Vagina (tissue), 2 donors: ENCODE measurements at regions not wholly inside any gene's neighbourhood (a gene's known extent, or its start where the extent isn't known, plus 50 kb on each side); places are given as distances from the start of the nearest gene placed in this dataset.

ENCODE experiments used
- DNase-seq, 2 donors: peaks; one replicate each; pipeline ENCODE4 v3.0.0-alpha.2; 2017; ENCODE audit errors: extremely low spot score in 2 of 2
- H3K27ac ChIP-seq: fragments of 200-600 bp; sonication (generic); one replicate; pipeline ENCODE4 v1.5.1; 2019
- H3K27me3 ChIP-seq: fragments of 200-600 bp; sonication (generic); one replicate; pipeline ENCODE4 v1.5.1; 2019
- H3K36me3 ChIP-seq, 2 donors: fragments of 200-600 bp; sonication (generic); one replicate each; pipeline ENCODE4 v1.5.1; 2017 to 2019
- H3K4me1 ChIP-seq: fragments of 200-600 bp; sonication (generic); one replicate; pipeline ENCODE4 v1.5.1; 2019
- H3K4me3 ChIP-seq, 2 donors: fragments of 200-600 bp; sonication (generic); 1 replicate in 1 of 2; 2 replicates in 1 of 2; pipeline ENCODE4 v1.5.1; 2016 to 2019
- H3K9me3 ChIP-seq: fragments of 200-600 bp; sonication (generic); one replicate; pipeline ENCODE4 v1.5.1; 2019
- POLR2A ChIP-seq, 2 donors: fragments of 450-650 bp; IDR thresholded peaks; one replicate each; pipeline ENCODE4 v1.6.1; 2017; ENCODE audit warnings: antibody characterized with exemption in 2 of 2, mild to moderate bottlenecking in 2 of 2, moderate library complexity in 2 of 2
- POLR2AphosphoS5 ChIP-seq, 2 donors: sonication (generic); formaldehyde crosslinking; IDR thresholded peaks; one replicate each; pipeline ENCODE4 v1.9.0; 2017; ENCODE audit warnings: antibody characterized with exemption in 2 of 2, mild to moderate bottlenecking in 2 of 2, low read depth in 1 of 2; ENCODE audit not compliant: insufficient read depth in 1 of 2
- intact Hi-C: fragments of 100-400 bp; cut with DNase I; formaldehyde crosslinking; loops from one replicate; pipeline ENCODE4 v1.15.1; 2023
- TF ChIP-seq, protein P1 (sequence below), 3 experiments: fragments of 450-650 bp in 2 of 3; fragments of 200-600 bp in 1 of 3; sonication (generic) in 1 of 3; IDR thresholded peaks; one replicate each; pipeline ENCODE4 v1.5.1; 2017 to 2019; ENCODE audit warnings: antibody characterized with exemption in 3 of 3, mild to moderate bottlenecking in 2 of 3, moderate library complexity in 2 of 3

- Histone ChIP-seq H3K4me1 (no peaks in the 10 kb centered on the region), H3K27ac (no peak overlapping the region), H3K9me3 (no peaks in the 10 kb centered on the region), H3K36me3 (no peaks in the 10 kb centered on the region), H3K27me3 (no peaks in the 10 kb centered on the region), H3K4me3 (no peak overlapping the region)
- TF ChIP-seq POLR2A (IDR thresholded peaks at IDR 0.05) (no peak), POLR2AphosphoS5 (IDR thresholded peaks at IDR 0.05; ENCODE audit: insufficient read depth in 1 of 2, low read depth in 1 of 2) (no peak)
- TF ChIP-seq, protein P1, sequence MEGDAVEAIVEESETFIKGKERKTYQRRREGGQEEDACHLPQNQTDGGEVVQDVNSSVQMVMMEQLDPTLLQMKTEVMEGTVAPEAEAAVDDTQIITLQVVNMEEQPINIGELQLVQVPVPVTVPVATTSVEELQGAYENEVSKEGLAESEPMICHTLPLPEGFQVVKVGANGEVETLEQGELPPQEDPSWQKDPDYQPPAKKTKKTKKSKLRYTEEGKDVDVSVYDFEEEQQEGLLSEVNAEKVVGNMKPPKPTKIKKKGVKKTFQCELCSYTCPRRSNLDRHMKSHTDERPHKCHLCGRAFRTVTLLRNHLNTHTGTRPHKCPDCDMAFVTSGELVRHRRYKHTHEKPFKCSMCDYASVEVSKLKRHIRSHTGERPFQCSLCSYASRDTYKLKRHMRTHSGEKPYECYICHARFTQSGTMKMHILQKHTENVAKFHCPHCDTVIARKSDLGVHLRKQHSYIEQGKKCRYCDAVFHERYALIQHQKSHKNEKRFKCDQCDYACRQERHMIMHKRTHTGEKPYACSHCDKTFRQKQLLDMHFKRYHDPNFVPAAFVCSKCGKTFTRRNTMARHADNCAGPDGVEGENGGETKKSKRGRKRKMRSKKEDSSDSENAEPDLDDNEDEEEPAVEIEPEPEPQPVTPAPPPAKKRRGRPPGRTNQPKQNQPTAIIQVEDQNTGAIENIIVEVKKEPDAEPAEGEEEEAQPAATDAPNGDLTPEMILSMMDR (IDR thresholded peaks at IDR 0.05), result no peak
- intact Hi-C loops, result no loop called here
- no peak for DNase-seq
These were observed 803.8 kb downstream of the ADGRL2 start for GRCh38 chr1:82604524-82604923.

DNA sequence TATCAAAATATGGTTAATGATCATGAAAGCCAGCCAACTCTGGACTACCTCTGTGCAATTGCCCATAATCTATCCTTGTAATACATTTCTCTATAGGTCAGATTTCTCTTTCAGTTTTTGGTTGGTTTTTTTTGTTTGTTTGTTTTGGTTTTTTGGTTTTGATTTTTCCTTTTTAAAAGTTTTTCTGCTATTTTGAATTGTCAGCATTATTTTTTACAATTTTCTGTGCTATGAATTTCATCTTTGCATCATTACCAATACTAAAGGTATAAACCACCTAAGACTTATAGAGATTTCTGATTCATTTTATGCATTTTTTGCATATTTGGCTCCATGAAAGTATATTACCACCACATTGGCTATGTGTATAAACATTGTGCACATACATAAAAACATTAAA is 799.6 kb downstream of the ADGRL2 start:
- H3K9me3 ChIP-seq, result no peaks in the 10 kb centered on the region
- intact Hi-C loops, result no loop called here
- no peaks in the 10 kb centered on the region for H3K36me3 ChIP-seq
- H3K4me3 ChIP-seq, result no peak overlapping the region
- H3K4me1 ChIP-seq, result no peaks in the 10 kb centered on the region
- TF ChIP-seq POLR2A (IDR thresholded peaks at IDR 0.05) (no peak), POLR2AphosphoS5 (IDR thresholded peaks at IDR 0.05; ENCODE audit: insufficient read depth in 1 of 2, low read depth in 1 of 2) (no peak)
- TF ChIP-seq, protein P1 (IDR thresholded peaks at IDR 0.05), result no peak
- DNase-seq, result no peak
- H3K27me3 ChIP-seq, result no peaks in the 10 kb centered on the region
- H3K27ac ChIP-seq, result no peak overlapping the region

DNA sequence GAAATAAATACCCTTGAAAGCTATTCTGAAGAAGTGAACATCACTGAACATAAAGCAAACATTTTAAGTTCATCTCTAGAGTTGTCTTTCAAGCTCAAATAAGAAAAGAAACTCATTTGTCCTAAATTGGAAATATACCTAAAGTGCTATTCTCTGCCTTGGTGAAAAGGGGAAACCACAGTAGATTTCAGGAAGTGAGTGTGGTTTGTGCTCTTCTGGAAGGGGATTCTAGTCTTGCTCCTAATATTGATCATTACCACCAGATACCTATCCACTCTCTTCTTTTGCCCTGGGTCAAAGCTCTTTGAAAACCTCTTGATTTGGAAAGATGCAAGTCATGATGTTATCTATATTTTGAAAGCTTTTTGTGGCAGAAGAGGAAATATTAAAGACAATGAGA is 798.1 kb downstream of the ADGRL2 start:
- TF ChIP-seq POLR2A (IDR thresholded peaks at IDR 0.05), result no peak
- TF ChIP-seq POLR2AphosphoS5 (IDR thresholded peaks at IDR 0.05; ENCODE audit: insufficient read depth in 1 of 2, low read depth in 1 of 2), result no peak
- TF ChIP-seq, protein P1 (IDR thresholded peaks at IDR 0.05), result no peak
- no peak overlapping the region for H3K27ac ChIP-seq
- no peaks in the 10 kb centered on the region for H3K27me3 ChIP-seq
- H3K4me3 ChIP-seq, result no peak overlapping the region
- intact Hi-C loops, result no loop called here
- DNase-seq, result no peak
- H3K36me3 ChIP-seq, result no peaks in the 10 kb centered on the region
- H3K4me1 ChIP-seq, result no peaks in the 10 kb centered on the region
- H3K9me3 ChIP-seq, result no peaks in the 10 kb centered on the region

GRCh38 chr1:82598337-82598736 is 797.6 kb downstream of the ADGRL2 start:
- no peaks in the 10 kb centered on the region for H3K27me3 ChIP-seq
- no peaks in the 10 kb centered on the region for H3K4me1 ChIP-seq
- H3K27ac ChIP-seq, result no peak overlapping the region
- no peak overlapping the region for H3K4me3 ChIP-seq
- TF ChIP-seq POLR2AphosphoS5 (IDR thresholded peaks at IDR 0.05; ENCODE audit: insufficient read depth in 1 of 2, low read depth in 1 of 2), result no peak
- no peak for TF ChIP-seq POLR2A (IDR thresholded peaks at IDR 0.05)
- TF ChIP-seq, protein P1 (IDR thresholded peaks at IDR 0.05), result no peak
- no peaks in the 10 kb centered on the region for H3K36me3 ChIP-seq
- intact Hi-C loops, result no loop called here
- H3K9me3 ChIP-seq, result no peaks in the 10 kb centered on the region
- DNase-seq, result no peak

DNA sequence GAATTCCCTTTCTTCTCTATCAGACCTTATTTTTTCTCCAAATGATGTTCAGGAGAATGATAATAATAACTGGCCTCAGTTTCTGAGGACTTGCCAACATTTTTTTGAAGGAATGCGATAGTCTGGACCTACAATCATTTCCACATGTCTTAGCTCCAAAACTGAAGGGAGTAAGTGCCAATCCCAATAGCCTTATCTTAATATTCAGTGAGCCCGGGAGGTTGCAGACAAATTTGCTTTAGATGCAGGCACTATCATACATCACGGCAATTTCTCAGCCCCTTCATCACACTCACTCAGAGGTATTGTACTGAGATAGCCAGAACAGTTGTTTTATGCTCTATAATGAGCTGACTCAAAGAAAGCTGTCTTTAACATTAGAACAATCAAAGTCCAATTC is 796.9 kb downstream of the ADGRL2 start:
- Histone ChIP-seq H3K4me3 (no peak overlapping the region), H3K36me3 (no peaks in the 10 kb centered on the region), H3K4me1 (no peaks in the 10 kb centered on the region), H3K27ac (no peak overlapping the region), H3K9me3 (no peaks in the 10 kb centered on the region), H3K27me3 (no peaks in the 10 kb centered on the region)
- TF ChIP-seq POLR2AphosphoS5 (IDR thresholded peaks at IDR 0.05; ENCODE audit: insufficient read depth in 1 of 2, low read depth in 1 of 2), result no peak
- TF ChIP-seq, protein P1 (IDR thresholded peaks at IDR 0.05), result no peak
- no peak for TF ChIP-seq POLR2A (IDR thresholded peaks at IDR 0.05)
- intact Hi-C loops, result no loop called here
- DNase-seq, result no peak
